ENCODE measurements at regions not wholly inside any gene's neighbourhood (a gene's known extent, or its start where the extent isn't known, plus 50 kb on each side); places are given as distances from the start of the nearest gene placed in this dataset.

- Histone ChIP-seq H3K27me3 (no peaks in the 10 kb centered on the region), H3K27ac (no peak overlapping the region), H3K36me3 (no peaks in the 10 kb centered on the region), H3K4me1 (no peaks in the 10 kb centered on the region), H3K4me3 (replicated peaks in 1 of 3) (no peak overlapping the region), H3K9me3 (no peaks in the 10 kb centered on the region)
- 82 to 90% methylated on average over 8 of the region's 8 CpGs for WGBS, 2 donors
- DNase-seq: no peak
- TF ChIP-seq, protein P1, sequence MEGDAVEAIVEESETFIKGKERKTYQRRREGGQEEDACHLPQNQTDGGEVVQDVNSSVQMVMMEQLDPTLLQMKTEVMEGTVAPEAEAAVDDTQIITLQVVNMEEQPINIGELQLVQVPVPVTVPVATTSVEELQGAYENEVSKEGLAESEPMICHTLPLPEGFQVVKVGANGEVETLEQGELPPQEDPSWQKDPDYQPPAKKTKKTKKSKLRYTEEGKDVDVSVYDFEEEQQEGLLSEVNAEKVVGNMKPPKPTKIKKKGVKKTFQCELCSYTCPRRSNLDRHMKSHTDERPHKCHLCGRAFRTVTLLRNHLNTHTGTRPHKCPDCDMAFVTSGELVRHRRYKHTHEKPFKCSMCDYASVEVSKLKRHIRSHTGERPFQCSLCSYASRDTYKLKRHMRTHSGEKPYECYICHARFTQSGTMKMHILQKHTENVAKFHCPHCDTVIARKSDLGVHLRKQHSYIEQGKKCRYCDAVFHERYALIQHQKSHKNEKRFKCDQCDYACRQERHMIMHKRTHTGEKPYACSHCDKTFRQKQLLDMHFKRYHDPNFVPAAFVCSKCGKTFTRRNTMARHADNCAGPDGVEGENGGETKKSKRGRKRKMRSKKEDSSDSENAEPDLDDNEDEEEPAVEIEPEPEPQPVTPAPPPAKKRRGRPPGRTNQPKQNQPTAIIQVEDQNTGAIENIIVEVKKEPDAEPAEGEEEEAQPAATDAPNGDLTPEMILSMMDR (IDR thresholded peaks at IDR 0.05): no peak
- no peak for TF ChIP-seq POLR2A (IDR thresholded peaks at IDR 0.05)
- intact Hi-C loops (cut with DNase I): no loop called here
Observed at GRCh38 chr18:8962855-8963635, 139.5 kb upstream of the NDUFV2 start.

DNA sequence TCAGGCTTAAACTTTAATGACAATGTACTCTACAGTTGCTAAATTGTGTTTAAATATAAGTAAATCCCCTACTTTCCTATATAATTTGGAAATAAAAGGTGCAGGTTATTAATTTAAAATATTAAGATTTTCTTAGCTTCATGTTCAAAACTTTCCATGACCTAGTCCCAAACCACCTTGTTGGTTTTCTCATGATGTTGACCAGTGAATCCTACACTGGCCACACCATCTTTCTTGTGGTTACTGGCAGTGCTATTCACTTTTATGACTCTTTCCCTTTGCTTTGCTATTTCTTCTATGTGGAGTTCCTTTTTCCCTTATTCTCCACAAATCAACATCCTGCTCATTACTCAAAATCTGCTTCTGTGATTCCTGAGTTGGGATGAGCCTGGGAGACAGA, 138.6 kb upstream of the NDUFV2 start:
- no peak for TF ChIP-seq POLR2A (IDR thresholded peaks at IDR 0.05)
- TF ChIP-seq, protein P1 (IDR thresholded peaks at IDR 0.05): no peak
- intact Hi-C loops (cut with DNase I): no loop called here
- Histone ChIP-seq H3K4me1 (no peaks in the 10 kb centered on the region), H3K27me3 (no peaks in the 10 kb centered on the region), H3K27ac (no peak overlapping the region), H3K9me3 (no peaks in the 10 kb centered on the region), H3K4me3 (replicated peaks in 1 of 3) (no peak overlapping the region), H3K36me3 (no peaks in the 10 kb centered on the region)
- DNase-seq: no peak

DNA sequence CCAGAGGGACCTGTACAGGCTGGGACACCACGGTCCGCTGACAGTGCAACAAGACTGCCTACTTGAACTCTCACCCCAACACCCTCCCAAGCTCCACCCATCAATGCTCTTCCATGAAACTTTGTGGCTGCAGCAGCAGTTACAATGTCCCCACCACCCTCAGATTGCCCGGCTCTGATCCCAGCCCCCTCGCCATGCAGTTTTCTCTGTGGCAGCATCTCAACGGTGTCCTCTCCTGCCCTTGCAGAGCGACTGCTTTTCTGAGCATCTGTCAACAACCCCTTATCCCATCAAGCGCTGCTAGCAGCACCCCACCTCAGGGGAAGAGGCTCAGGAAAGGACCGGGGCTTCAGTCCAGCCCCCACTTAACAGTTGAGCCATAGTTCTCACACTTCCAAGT, 137.1 kb upstream of the NDUFV2 start:
- Histone ChIP-seq H3K9me3 (no peaks in the 10 kb centered on the region), H3K4me3 (replicated peaks in 1 of 3) (no peak overlapping the region), H3K36me3 (no peaks in the 10 kb centered on the region), H3K27ac (no peak overlapping the region), H3K4me1 (no peaks in the 10 kb centered on the region), H3K27me3 (no peaks in the 10 kb centered on the region)
- DNase-seq: no peak
- intact Hi-C loops (cut with DNase I): no loop called here
- TF ChIP-seq POLR2A (IDR thresholded peaks at IDR 0.05): no peak
- TF ChIP-seq, protein P1 (IDR thresholded peaks at IDR 0.05): no peak
- WGBS, 2 donors: 35 to 41% methylated on average over 8 of the region's 8 CpGs

DNA sequence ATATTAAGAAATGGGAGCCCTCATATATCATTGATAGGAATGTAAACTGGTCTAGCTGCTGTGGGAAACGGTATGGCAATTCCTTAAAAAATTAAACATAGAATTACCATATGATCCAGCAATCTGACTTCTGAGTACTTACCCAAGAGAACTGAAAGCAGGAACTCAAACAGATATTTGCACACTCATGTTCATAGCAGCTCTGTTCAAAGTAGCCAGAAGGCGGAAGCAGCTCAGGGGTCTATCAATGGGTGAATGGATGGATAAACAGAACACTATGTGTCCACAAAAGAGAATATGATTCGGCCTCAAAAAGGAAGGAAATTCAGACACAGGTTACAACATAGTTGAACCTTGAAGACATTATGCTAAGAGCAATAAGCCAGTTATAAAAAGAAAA, 135.7 kb upstream of the NDUFV2 start:
- 84 to 88% methylated on average over 3 of the region's 3 CpGs for WGBS, 2 donors
- H3K27ac ChIP-seq: no peak overlapping the region
- no peak overlapping the region for H3K4me3 ChIP-seq (replicated peaks in 1 of 3)
- DNase-seq: no peak
- intact Hi-C loops (cut with DNase I): no loop called here
- no peaks in the 10 kb centered on the region for H3K4me1 ChIP-seq
- no peaks in the 10 kb centered on the region for H3K27me3 ChIP-seq
- no peak for TF ChIP-seq POLR2A (IDR thresholded peaks at IDR 0.05)
- TF ChIP-seq, protein P1 (IDR thresholded peaks at IDR 0.05): no peak
- no peaks in the 10 kb centered on the region for H3K9me3 ChIP-seq
- H3K36me3 ChIP-seq: no peaks in the 10 kb centered on the region

DNA sequence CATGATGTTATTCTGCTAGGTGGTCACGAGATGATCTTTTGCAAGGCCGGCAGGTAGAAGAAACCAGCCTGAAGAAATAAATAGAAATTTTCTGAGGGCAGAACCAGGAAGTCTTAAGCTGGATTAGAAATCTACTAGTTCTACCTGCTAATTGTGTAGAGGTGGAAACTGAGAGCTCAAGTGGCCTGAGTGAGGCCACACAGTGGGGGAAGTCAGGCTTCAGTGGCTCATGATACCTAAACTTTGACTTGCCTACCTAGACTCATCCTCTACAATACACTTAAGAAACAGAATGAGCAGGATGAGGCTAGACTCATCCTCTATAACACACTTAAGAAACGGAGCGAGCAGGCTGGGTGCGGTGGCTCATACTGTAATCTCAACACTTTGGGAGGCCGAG, 134.9 kb upstream of the NDUFV2 start:
- H3K4me1 ChIP-seq: no peaks in the 10 kb centered on the region
- WGBS, 2 donors: 94 to 97% methylated on average over 6 of the region's 6 CpGs
- H3K4me3 ChIP-seq (replicated peaks in 1 of 3): no peak overlapping the region
- DNase-seq: no peak
- no peaks in the 10 kb centered on the region for H3K27me3 ChIP-seq
- no peak overlapping the region for H3K27ac ChIP-seq
- TF ChIP-seq, protein P1 (IDR thresholded peaks at IDR 0.05): no peak
- TF ChIP-seq POLR2A (IDR thresholded peaks at IDR 0.05): no peak
- intact Hi-C loops (cut with DNase I): no loop called here
- H3K9me3 ChIP-seq: no peaks in the 10 kb centered on the region
- H3K36me3 ChIP-seq: no peaks in the 10 kb centered on the region

Measured in thyroid gland (tissue), 4 donors.